ENCODE measurements at regions not wholly inside any gene's neighbourhood (a gene's known extent, or its start where the extent isn't known, plus 50 kb on each side); places are given as distances from the start of the nearest gene placed in this dataset.

GRCh38 chr3:106748472-106749262 lies 628.6 kb upstream of the CCDC54 start:
- TF ChIP-seq EZH2phosphoT487 (IDR thresholded peaks at IDR 0.05; ENCODE audit: low read depth, severe bottlenecking, unreplicated experiment) (no peak), CTCF (IDR thresholded peaks at IDR 0.05; ENCODE audit: poor library complexity) (no peak)
